KG1 (cell line): ENCODE measurements at regions not wholly inside any gene's neighbourhood (a gene's known extent, or its start where the extent isn't known, plus 50 kb on each side); places are given as distances from the start of the nearest gene placed in this dataset.
"Not testable (repeated sequence)": the region's sequence is repeated elsewhere in the genome, so short reads cannot be mapped to it uniquely, and the experiment has no call there.

Experiments
- DNase-seq: peaks from one replicate; lab custom pipeline; 2025; lab: John Stamatoyannopoulos, UW

- DNase-seq: no peak
Measured at GRCh38 chr7:68238204-68238805, 1241.7 kb downstream of the TYW1 start.

GRCh38 chr7:68243128-68243527 is 1246.5 kb downstream of the TYW1 start:
- DNase-seq: no peak

GRCh38 chr7:68244389-68244788 is 1247.8 kb downstream of the TYW1 start:
- no peak for DNase-seq

- DNase-seq: no peak
Measured at GRCh38 chr7:68245688-68246087, 1249.1 kb downstream of the TYW1 start.

- no peak for DNase-seq
Measured at GRCh38 chr7:68246189-68246633, 1249.6 kb downstream of the TYW1 start.

GRCh38 chr7:68247126-68247525 is 1250.5 kb downstream of the TYW1 start:
- no peak for DNase-seq

- no peak for DNase-seq
Measured at GRCh38 chr7:68247571-68247970, 1250.9 kb downstream of the TYW1 start.

GRCh38 chr7:68248973-68249372 is 1252.3 kb downstream of the TYW1 start:
- DNase-seq: no peak

- DNase-seq: no peak
Measured at GRCh38 chr7:68249611-68250010, 1253.0 kb downstream of the TYW1 start.

- DNase-seq: no peak
Measured at GRCh38 chr7:68250143-68250542, 1253.5 kb downstream of the TYW1 start.

- not testable (repeated sequence) for DNase-seq
Measured at GRCh38 chr7:68254815-68255214, 1258.2 kb downstream of the TYW1 start.

GRCh38 chr7:68256295-68256694 is 1259.7 kb downstream of the TYW1 start:
- DNase-seq: no peak

GRCh38 chr7:68258609-68259008 is 1262.0 kb downstream of the TYW1 start:
- DNase-seq: no peak

GRCh38 chr7:68265258-68265657 is 1268.6 kb downstream of the TYW1 start:
- no peak for DNase-seq

- no peak for DNase-seq
Measured at GRCh38 chr7:68266004-68266579, 1269.5 kb downstream of the TYW1 start.

- no peak for DNase-seq
Measured at GRCh38 chr7:68267486-68267885, 1270.9 kb downstream of the TYW1 start.

GRCh38 chr7:68269405-68269804 is 1272.8 kb downstream of the TYW1 start:
- DNase-seq: no peak

GRCh38 chr7:68272507-68272906 is 1275.9 kb downstream of the TYW1 start:
- DNase-seq: no peak

GRCh38 chr7:68276725-68277124 is 1280.1 kb downstream of the TYW1 start:
- DNase-seq: no peak

GRCh38 chr7:68279827-68280400 is 1283.3 kb downstream of the TYW1 start:
- no peak for DNase-seq

- DNase-seq: no peak
Measured at GRCh38 chr7:68280931-68281330, 1284.3 kb downstream of the TYW1 start.

- DNase-seq: no peak
Measured at GRCh38 chr7:68288144-68288593, 1291.5 kb downstream of the TYW1 start.

- DNase-seq: no peak
Measured at GRCh38 chr7:68291710-68292109, 1295.1 kb downstream of the TYW1 start.

- DNase-seq: no peak
Measured at GRCh38 chr7:68295386-68295785, 1298.8 kb downstream of the TYW1 start.
